Type B pancreatic cell (in vitro differentiated cells): ENCODE measurements at regions not wholly inside any gene's neighbourhood (a gene's known extent, or its start where the extent isn't known, plus 50 kb on each side); places are given as distances from the start of the nearest gene placed in this dataset.

Source experiments
- DNase-seq: peaks from one replicate; pipeline ENCODE4 v3.0.0; 2021; ENCODE audit warnings: mixed read lengths; ENCODE audit not compliant: unreplicated experiment; ENCODE audit errors: extremely low spot score
- H3K27ac Mint-ChIP-seq: 2 replicates; pipeline ENCODE4 v1.8.0; 2021; ENCODE audit warnings: mild to moderate bottlenecking, mixed read lengths
- H3K27me3 Mint-ChIP-seq: 2 replicates; pipeline ENCODE4 v1.8.0; 2021; ENCODE audit warnings: mixed read lengths
- H3K36me3 Mint-ChIP-seq: 2 replicates; pipeline ENCODE4 v1.8.0; 2021; ENCODE audit warnings: mixed read lengths
- H3K4me1 Mint-ChIP-seq: one replicate; pipeline ENCODE4 v1.8.0; 2021; ENCODE audit warnings: mixed read lengths; ENCODE audit not compliant: unreplicated experiment
- H3K4me3 Mint-ChIP-seq: 2 replicates; pipeline ENCODE4 v1.8.0; 2021; ENCODE audit warnings: mild to moderate bottlenecking, mixed read lengths
- H3K9me3 Mint-ChIP-seq: 2 replicates; pipeline ENCODE4 v1.8.0; 2021; ENCODE audit warnings: mixed read lengths
- CTCF ChIP-seq: fragments of 200-600 bp; sonication (generic); conservative IDR thresholded peaks from 2 replicates; pipeline ENCODE4 v1.5.0; 2021; ENCODE audit warnings: antibody characterized with exemption, mild to moderate bottlenecking

GRCh38 chr4:187474238-187474637 lies 521.3 kb upstream of the ZFP42 start:
- Mint-ChIP-seq H3K36me3 (no peaks in the 10 kb centered on the region), H3K27ac (no peak overlapping the region), H3K27me3 (no peaks in the 10 kb centered on the region), H3K4me3 (no peak overlapping the region), H3K4me1 (peaks cover 10% of the 10 kb centered on the region), H3K9me3 (no peaks in the 10 kb centered on the region)
- no peak for DNase-seq
- TF ChIP-seq CTCF: no peak

- H3K9me3 Mint-ChIP-seq: no peaks in the 10 kb centered on the region
- DNase-seq: no peak
- no peak overlapping the region for H3K4me3 Mint-ChIP-seq
- peaks cover 10% of the 10 kb centered on the region for H3K4me1 Mint-ChIP-seq
- TF ChIP-seq CTCF: no peak
- H3K27me3 Mint-ChIP-seq: no peaks in the 10 kb centered on the region
- no peak overlapping the region for H3K27ac Mint-ChIP-seq
- H3K36me3 Mint-ChIP-seq: no peaks in the 10 kb centered on the region
Measured at GRCh38 chr4:187475901-187476300, 519.7 kb upstream of the ZFP42 start.

- Mint-ChIP-seq H3K27ac (no peak overlapping the region), H3K4me1 (peaks cover 10% of the 10 kb centered on the region), H3K36me3 (no peaks in the 10 kb centered on the region), H3K9me3 (no peaks in the 10 kb centered on the region), H3K4me3 (no peak overlapping the region), H3K27me3 (no peaks in the 10 kb centered on the region)
- no peak for DNase-seq
- TF ChIP-seq CTCF: no peak
Measured at GRCh38 chr4:187477224-187477623, 518.3 kb upstream of the ZFP42 start.

- peaks cover 10% of the 10 kb centered on the region for H3K4me1 Mint-ChIP-seq
- H3K4me3 Mint-ChIP-seq: no peak overlapping the region
- H3K27me3 Mint-ChIP-seq: no peaks in the 10 kb centered on the region
- H3K9me3 Mint-ChIP-seq: no peaks in the 10 kb centered on the region
- H3K27ac Mint-ChIP-seq: no peak overlapping the region
- DNase-seq: no peak
- H3K36me3 Mint-ChIP-seq: no peaks in the 10 kb centered on the region
- no peak for TF ChIP-seq CTCF
Measured at GRCh38 chr4:187478292-187479140, 517.1 kb upstream of the ZFP42 start.

GRCh38 chr4:187479511-187479910 lies 516.1 kb upstream of the ZFP42 start:
- Mint-ChIP-seq H3K27ac (no peak overlapping the region), H3K9me3 (no peaks in the 10 kb centered on the region), H3K4me1 (peaks cover 10% of the 10 kb centered on the region), H3K36me3 (no peaks in the 10 kb centered on the region), H3K4me3 (no peak overlapping the region), H3K27me3 (no peaks in the 10 kb centered on the region)
- TF ChIP-seq CTCF: no peak
- DNase-seq: no peak
